HuH-7 (cell line): ENCODE measurements at regions not wholly inside any gene's neighbourhood (a gene's known extent, or its start where the extent isn't known, plus 50 kb on each side); places are given as distances from the start of the nearest gene placed in this dataset.
A peak's percentile ranks its signal among the peaks of the same experiment; 100 is the strongest.

Experiments used
- DNase-seq: peaks from one replicate; pipeline ENCODE4 v3.0.0; 2011; ENCODE audit warnings: low spot score

GRCh38 chr2:18723219-18723618 is 133.8 kb upstream of the NT5C1B start:
- DNase-seq = no peak

GRCh38 chr2:18722101-18722500 is 132.7 kb upstream of the NT5C1B start:
- DNase-seq = no peak

- no peak for DNase-seq
Measured at GRCh38 chr2:18721038-18721922, 131.9 kb upstream of the NT5C1B start.

GRCh38 chr2:18719978-18720775 is 130.8 kb upstream of the NT5C1B start:
- no peak for DNase-seq

GRCh38 chr2:18708203-18708715 is 118.9 kb upstream of the NT5C1B start:
- no peak for DNase-seq

GRCh38 chr2:18706001-18706400 is 116.6 kb upstream of the NT5C1B start:
- DNase-seq = no peak

GRCh38 chr2:18704276-18704675 is 114.9 kb upstream of the NT5C1B start:
- no peak for DNase-seq

- no peak for DNase-seq
Measured at GRCh38 chr2:18703555-18703954, 114.2 kb upstream of the NT5C1B start.

- no peak for DNase-seq
Measured at GRCh38 chr2:18701981-18702380, 112.6 kb upstream of the NT5C1B start.

- DNase-seq = no peak
Measured at GRCh38 chr2:18701546-18701945, 112.2 kb upstream of the NT5C1B start.

- DNase-seq = peak; percentile 12
Measured at GRCh38 chr2:18690342-18690741, 101.0 kb upstream of the NT5C1B start.

GRCh38 chr2:18684206-18685038 is 95.1 kb upstream of the NT5C1B start:
- DNase-seq = no peak

- no peak for DNase-seq
Measured at GRCh38 chr2:18682681-18683080, 93.3 kb upstream of the NT5C1B start.

GRCh38 chr2:18677280-18677679 is 87.9 kb upstream of the NT5C1B start:
- no peak for DNase-seq

- DNase-seq = no peak
Measured at GRCh38 chr2:18674309-18674708, 84.9 kb upstream of the NT5C1B start.

GRCh38 chr2:18671363-18671762 is 82.0 kb upstream of the NT5C1B start:
- DNase-seq = no peak

- no peak for DNase-seq
Measured at GRCh38 chr2:18668221-18668620, 78.9 kb upstream of the NT5C1B start.

GRCh38 chr2:18664421-18664820 is 75.1 kb upstream of the NT5C1B start:
- no peak for DNase-seq

- DNase-seq = no peak
Measured at GRCh38 chr2:18663861-18664260, 74.5 kb upstream of the NT5C1B start.

- DNase-seq = no peak
Measured at GRCh38 chr2:18662689-18663088, 73.3 kb upstream of the NT5C1B start.

GRCh38 chr2:18659915-18660314 is 70.5 kb upstream of the NT5C1B start:
- no peak for DNase-seq

- DNase-seq = no peak
Measured at GRCh38 chr2:18656048-18656447, 66.7 kb upstream of the NT5C1B start.
